Endothelial cell of umbilical vein (primary cell): ENCODE measurements at regions not wholly inside any gene's neighbourhood (a gene's known extent, or its start where the extent isn't known, plus 50 kb on each side); places are given as distances from the start of the nearest gene placed in this dataset.

Experiments used
- BruUV-seq: library from RNA; stranded (reverse); fragments of 400-500 nt; replicated peaks from 2 replicates; lab custom pipeline; 2021; lab: Mats Ljungman, UMichigan
- CTCF ChIA-PET: fragments of 300-600, 350-600 bp; sonication (Branson Sonifier 250); formaldehyde crosslinking; loops from one replicate; lab custom pipeline; 2021; ENCODE audit warnings: antibody characterized with exemption, inconsistent platforms; lab: Charles Lee
- POLR2A ChIA-PET: fragments of 300-600, 350-600 bp; sonication (Branson Sonifier 250); formaldehyde crosslinking; loops from one replicate; lab custom pipeline; 2021; ENCODE audit warnings: antibody characterized with exemption, inconsistent platforms; lab: Charles Lee
- DNase-seq: peaks from one replicate; pipeline ENCODE4 v3.0.0-alpha.2; 2011; ENCODE audit warnings: low read depth, low spot score
- FAIRE-seq: peaks from 2 replicates; lab custom pipeline; 2011; peaks lifted over from hg19 to GRCh38; lab: Jason Lieb, UNC
- H2AFZ ChIP-seq: 2 replicates; pipeline ENCODE4 v1.6.0; 2012; ENCODE audit warnings: low read depth, low read length, control low read depth, inconsistent platforms
- H3K27ac ChIP-seq: 2 replicates; pipeline ENCODE4 v1.5.1; 2011; ENCODE audit warnings: low read depth, mild to moderate bottlenecking, control low read depth, low read length, moderate library complexity; ENCODE audit not compliant: insufficient read depth
- H3K27me3 ChIP-seq, 2 experiments: 2 replicates each; pipeline versions ENCODE4 v1.6.0 to v1.6.1; 2011; ENCODE audit warnings: low read length in 2 of 2, mixed read lengths in 1 of 2; ENCODE audit not compliant: control insufficient read depth in 2 of 2, insufficient read depth in 2 of 2
- H3K36me3 ChIP-seq, 2 experiments: 2 replicates in 1 of 2; 3 replicates in 1 of 2; pipeline ENCODE4 v1.5.1; 2011; ENCODE audit warnings: low read length in 2 of 2, mild to moderate bottlenecking in 1 of 2, moderate library complexity in 1 of 2; ENCODE audit not compliant: control insufficient read depth in 2 of 2, insufficient read depth in 2 of 2; ENCODE audit errors: extremely low read depth in 1 of 2
- H3K4me1 ChIP-seq: 3 replicates; pipeline ENCODE4 v1.5.1; 2011; ENCODE audit warnings: mild to moderate bottlenecking, low read length; ENCODE audit not compliant: control insufficient read depth, insufficient read depth; ENCODE audit errors: extremely low read depth
- H3K4me2 ChIP-seq: 2 replicates; pipeline ENCODE4 v1.6.1; 2011; ENCODE audit warnings: low read length, control low read depth, mixed read lengths; ENCODE audit not compliant: insufficient read depth
- H3K4me3 ChIP-seq, 3 experiments: fragments of 200-600 bp in 1 of 3; sonication (generic), shearing (Covaris generic) in 1 of 3; replicated peaks in 1 of 3; 2 replicates each; pipeline ENCODE4 v1.5.1; 2011 to 2016; ENCODE audit warnings: control low read depth in 3 of 3, low read length in 3 of 3, mild to moderate bottlenecking in 2 of 3, inconsistent platforms in 1 of 3, low read depth in 1 of 3, moderate library complexity in 1 of 3; ENCODE audit not compliant: insufficient read depth in 1 of 3
- H3K79me2 ChIP-seq: 2 replicates; pipeline ENCODE4 v1.6.0; 2012; ENCODE audit warnings: low read length, inconsistent platforms; ENCODE audit not compliant: control insufficient read depth, insufficient read depth
- H3K9ac ChIP-seq: replicated peaks from 2 replicates; pipeline ENCODE3; 2011; ENCODE audit warnings: low read length, control low read depth; ENCODE audit not compliant: insufficient read depth; ENCODE audit errors: extremely low read depth
- H3K9me1 ChIP-seq: replicated peaks from 3 replicates; pipeline ENCODE4 v1.6.0; 2011; ENCODE audit warnings: mild to moderate bottlenecking, low read length; ENCODE audit not compliant: control insufficient read depth, insufficient read depth; ENCODE audit errors: extremely low read depth
- H3K9me3 ChIP-seq: replicated peaks from 2 replicates; pipeline ENCODE4 v1.5.1; 2012; ENCODE audit warnings: low read length, inconsistent platforms; ENCODE audit not compliant: control insufficient read depth, insufficient read depth
- H4K20me1 ChIP-seq: replicated peaks from 2 replicates; pipeline ENCODE3; 2011; ENCODE audit warnings: mild to moderate bottlenecking, low read length; ENCODE audit not compliant: control insufficient read depth, insufficient read depth; ENCODE audit errors: extremely low read depth
- EZH2 ChIP-seq: IDR thresholded peaks from 2 replicates; pipeline ENCODE4 v1.6.1; 2012; ENCODE audit warnings: borderline replicate concordance, low read depth, mild to moderate bottlenecking, moderate library complexity, low read length, inconsistent platforms; ENCODE audit not compliant: severe bottlenecking
- FOS ChIP-seq: IDR thresholded peaks from 2 replicates; pipeline ENCODE4 v1.6.1; 2011; ENCODE audit warnings: mild to moderate bottlenecking, low read length, moderate library complexity, borderline replicate concordance; ENCODE audit not compliant: insufficient read depth
- GATA2 ChIP-seq: IDR thresholded peaks from 2 replicates; pipeline ENCODE4 v1.7.0; 2011; ENCODE audit warnings: low read depth, mild to moderate bottlenecking, moderate library complexity, mixed read lengths, low read length; ENCODE audit not compliant: insufficient read length, insufficient read depth
- JUN ChIP-seq: IDR thresholded peaks from 2 replicates; pipeline ENCODE4 v1.6.1; 2011; ENCODE audit warnings: borderline replicate concordance, low read depth; ENCODE audit not compliant: insufficient read length, insufficient read depth
- MYC ChIP-seq: IDR thresholded peaks from one replicate; pipeline ENCODE4 v1.6.1; 2011; ENCODE audit warnings: mild to moderate bottlenecking, low read depth, low read length
- dilution Hi-C: fragments of 300-500 bp; cut with MboI; formaldehyde crosslinking; loops from one replicate; pipeline ENCODE4 v1.15.0; 2019; ENCODE audit warnings: low sequenced_read_pairs; ENCODE audit not compliant: extremely low pct_ligation_motif_present
- intact Hi-C: fragments of 100-400 bp; cut with micrococcal nuclease; formaldehyde crosslinking; loops from one replicate; pipeline ENCODE4 v1.10.0; 2022
- TF ChIP-seq, protein P1 (sequence below): IDR thresholded peaks from 2 replicates; pipeline ENCODE4 v1.6.1; 2011; ENCODE audit not compliant: insufficient read depth, insufficient read length

DNA sequence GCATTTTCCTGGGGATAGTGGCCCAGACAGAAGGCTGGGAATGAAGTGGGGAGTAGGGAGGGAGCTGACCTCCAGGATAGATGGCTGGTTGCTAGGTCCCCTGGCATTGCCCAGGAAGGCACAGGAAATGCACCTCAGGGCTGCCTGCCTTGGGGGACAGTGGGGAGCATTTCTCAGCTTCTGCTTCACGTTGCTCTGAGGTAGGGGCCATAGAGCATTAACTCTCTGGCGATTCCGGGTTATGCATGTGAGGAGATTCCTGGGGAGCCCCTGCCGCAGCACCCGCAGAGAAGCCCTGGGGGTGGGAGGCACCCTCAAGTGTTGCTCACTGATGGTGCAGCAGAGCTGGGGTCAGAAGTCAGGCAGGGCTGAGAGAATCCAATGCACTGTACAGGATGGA lies 256.5 kb downstream of the CYP26B1 start:
- ChIA-PET POLR2A (no interaction called here), CTCF (interaction anchor here (0.6 to 0.8 kb wide), 2 partner anchors 33 to 438 kb away, joined by 3 to 4 read pairs; no protein-coding TSS in a partner anchor)
- no peak for TF ChIP-seq EZH2
- no peak for TF ChIP-seq JUN
- TF ChIP-seq, protein P1, sequence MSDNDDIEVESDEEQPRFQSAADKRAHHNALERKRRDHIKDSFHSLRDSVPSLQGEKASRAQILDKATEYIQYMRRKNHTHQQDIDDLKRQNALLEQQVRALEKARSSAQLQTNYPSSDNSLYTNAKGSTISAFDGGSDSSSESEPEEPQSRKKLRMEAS = no peak
- TF ChIP-seq MYC = no peak
- no peak for TF ChIP-seq FOS
- no peak for TF ChIP-seq GATA2
- no peak overlapping the region for H3K4me3 ChIP-seq
- no peak overlapping the region for H3K4me2 ChIP-seq
- no peaks in the 10 kb centered on the region for H3K4me1 ChIP-seq
- dilution Hi-C loops = no loop called here
- no peaks in the 10 kb centered on the region for H3K36me3 ChIP-seq
- H3K9ac ChIP-seq = no peak overlapping the region
- H3K27me3 ChIP-seq = peaks cover 5 to 7% of the 10 kb centered on the region in 2 experiments
- no peaks in the 10 kb centered on the region for H3K79me2 ChIP-seq
- intact Hi-C loops = no loop called here
- H2AFZ ChIP-seq = no peak overlapping the region
- BruUV-seq = no TSS peak
- no peaks in the 10 kb centered on the region for H3K9me1 ChIP-seq
- no peak for DNase-seq
- H3K9me3 ChIP-seq = no peaks in the 10 kb centered on the region
- no peak for FAIRE-seq
- H4K20me1 ChIP-seq = no peaks in the 10 kb centered on the region
- no peak overlapping the region for H3K27ac ChIP-seq

DNA sequence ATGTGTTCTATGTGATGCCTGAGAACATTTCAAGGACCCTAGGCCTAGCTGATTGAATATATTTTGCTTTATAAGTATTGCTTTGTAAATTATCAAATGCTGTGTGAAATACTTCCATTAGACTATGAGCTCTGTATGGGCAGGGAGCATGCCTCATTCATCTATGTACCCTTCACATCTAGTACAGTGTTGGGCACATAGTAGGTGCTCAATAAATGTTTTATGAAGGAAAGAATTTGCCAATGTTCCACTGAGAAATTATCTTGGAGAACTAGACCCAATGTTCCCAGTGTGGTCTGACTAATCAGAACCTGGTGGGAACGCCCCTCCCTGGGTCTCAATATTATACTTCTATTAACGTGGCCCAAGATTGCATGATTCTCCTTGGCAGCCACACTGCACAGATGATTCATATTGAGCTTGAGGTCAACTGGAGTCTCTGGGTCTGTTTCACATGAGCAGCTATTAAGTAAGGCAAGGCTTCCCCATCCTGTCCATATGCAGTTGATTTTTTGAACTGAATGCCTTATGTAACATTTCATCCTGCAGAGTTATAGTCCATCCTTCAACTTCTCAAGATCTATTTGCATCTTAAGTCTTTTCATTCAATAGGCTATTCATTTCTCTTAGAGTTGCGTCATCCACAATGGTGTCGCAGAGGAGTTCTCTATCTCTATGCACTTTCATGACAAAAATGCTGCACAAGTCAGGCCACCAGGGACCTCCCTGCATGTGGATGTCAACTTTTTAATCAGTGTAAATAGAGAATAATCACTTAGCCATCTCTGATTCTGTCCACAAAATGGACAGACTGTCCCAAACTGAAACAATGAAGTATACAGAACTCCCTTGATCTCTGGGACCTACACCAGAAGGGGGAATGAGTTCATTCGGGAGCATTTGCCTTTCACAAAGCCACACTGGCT lies 257.6 kb downstream of the CYP26B1 start:
- Histone ChIP-seq H3K27ac (no peak overlapping the region), H3K9me3 (no peaks in the 10 kb centered on the region), H3K27me3 (peaks cover 5 to 7% of the 10 kb centered on the region in 2 experiments), H3K4me3 (no peak overlapping the region), H3K4me1 (no peaks in the 10 kb centered on the region), H3K9me1 (no peaks in the 10 kb centered on the region), H3K79me2 (no peaks in the 10 kb centered on the region), H3K36me3 (no peaks in the 10 kb centered on the region), H2AFZ (no peak overlapping the region), H3K4me2 (no peak overlapping the region), H3K9ac (no peak overlapping the region), H4K20me1 (no peaks in the 10 kb centered on the region)
- no peak for TF ChIP-seq MYC
- TF ChIP-seq, protein P1 = no peak
- TF ChIP-seq FOS = no peak
- TF ChIP-seq EZH2 = no peak
- dilution Hi-C loops = no loop called here
- DNase-seq (no peak), FAIRE-seq (no peak)
- BruUV-seq = no TSS peak
- intact Hi-C loops = no loop called here
- ChIA-PET CTCF (interaction anchor here (0.9 to 1.4 kb wide), 3 partner anchors 8 to 34 kb away, joined by 3 read pairs; no protein-coding TSS in a partner anchor), POLR2A (no interaction called here)
